22Rv1 (cell line): ENCODE measurements at regions not wholly inside any gene's neighbourhood (a gene's known extent, or its start where the extent isn't known, plus 50 kb on each side); places are given as distances from the start of the nearest gene placed in this dataset.

Source experiments
- CTCF ChIP-seq: fragments of 450-650 bp; IDR thresholded peaks from 2 replicates; pipeline ENCODE4 v1.5.1; 2017; ENCODE audit warnings: mild to moderate bottlenecking
- ZFX ChIP-seq: fragments of 450-650 bp; IDR thresholded peaks from 2 replicates; pipeline ENCODE4 v1.6.1; 2017; ENCODE audit warnings: antibody characterized with exemption, borderline replicate concordance

GRCh38 chr6:56854086-56854485 lies 100.8 kb upstream of the BEND6 start:
- TF ChIP-seq CTCF: no peak
- no peak for TF ChIP-seq ZFX
